ENCODE measurements at regions not wholly inside any gene's neighbourhood (a gene's known extent, or its start where the extent isn't known, plus 50 kb on each side); places are given as distances from the start of the nearest gene placed in this dataset.

DNA sequence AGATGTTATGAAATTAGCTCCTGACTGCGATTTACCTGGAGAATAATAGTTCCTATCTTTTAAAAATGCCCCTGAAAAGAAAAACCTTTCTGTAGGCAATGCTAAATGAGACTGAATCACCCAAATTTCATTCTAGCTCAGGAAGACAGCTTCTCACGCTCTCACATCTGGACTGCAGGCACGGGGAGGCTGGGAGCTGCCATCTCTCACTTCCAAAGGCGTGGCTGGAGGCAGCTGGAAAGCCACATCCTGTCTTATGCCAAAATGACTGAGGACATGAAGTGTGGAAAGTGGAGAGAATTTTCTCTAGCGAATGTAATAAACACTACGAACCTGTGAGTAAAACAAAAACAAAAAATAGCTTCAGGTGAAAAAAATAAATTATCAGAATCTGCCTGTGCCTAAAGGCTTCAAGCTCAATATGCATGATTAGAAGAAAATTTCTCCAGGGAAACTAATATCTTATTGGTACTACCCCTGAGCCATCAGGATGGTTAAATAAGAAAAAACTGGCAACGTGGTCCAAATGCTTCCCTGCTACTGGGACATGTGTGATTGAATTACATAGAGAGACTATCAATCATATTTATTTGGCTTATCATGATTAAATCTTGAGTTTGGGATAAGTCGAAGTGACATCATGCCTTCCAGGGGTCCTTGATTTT is 58.1 kb upstream of the UBL3 start:
- Histone ChIP-seq H3K9me3 (ENCODE audit: insufficient read depth in 2 of 2, low read depth in 1 of 2, low read length in 1 of 2) (no peaks in the 10 kb centered on the region), H3K36me3 (ENCODE audit: control insufficient read depth in 2 of 4, insufficient read depth in 4 of 4, low read length in 3 of 4) (no peaks in the 10 kb centered on the region), H2BK15ac (ENCODE audit: low read length) (no peak overlapping the region), H4K8ac (ENCODE audit: extremely low read depth, insufficient read depth, low read length) (no peak overlapping the region), H3K4me3 (ENCODE audit: extremely low read depth in 1 of 4, insufficient read depth in 2 of 4, low read depth in 3 of 4, low read length in 4 of 4) (no peak overlapping the region), H3K23me2 (ENCODE audit: low read depth, low read length) (no peaks in the 10 kb centered on the region), H4K20me1 (replicated peaks in 1 of 2; ENCODE audit: control insufficient read depth in 1 of 2, insufficient read depth in 2 of 2, low read length in 2 of 2) (no peaks in the 10 kb centered on the region), H3K27ac (ENCODE audit: low read depth, low read length) (no peak overlapping the region), H3K56ac (replicated peaks; ENCODE audit: insufficient read length, low read depth, low read length) (no peak overlapping the region), H2AFZ (ENCODE audit: low read length) (no peak overlapping the region), H3K79me2 (ENCODE audit: control insufficient read depth in 1 of 2, insufficient read depth in 2 of 2, low read length in 2 of 2) (no peaks in the 10 kb centered on the region), H3K79me1 (ENCODE audit: low read depth, low read length) (no peaks in the 10 kb centered on the region), H3K4me2 (ENCODE audit: insufficient read depth in 1 of 2, low read depth in 2 of 2, low read length in 2 of 2) (no peak overlapping the region), H3K4ac (replicated peaks; ENCODE audit: insufficient read length, low read depth, low read length) (no peak overlapping the region), H3K23ac (ENCODE audit: insufficient read length) (no peak overlapping the region), H3K27me3 (replicated peaks in 1 of 4; ENCODE audit: control insufficient read depth in 3 of 4, extremely low read depth in 1 of 4, insufficient read depth in 3 of 4, low read length in 3 of 4) (no peaks in the 10 kb centered on the region), H4K91ac (replicated peaks; ENCODE audit: insufficient read length, low read length) (no peak overlapping the region), H3K9ac (replicated peaks in 1 of 4; ENCODE audit: extremely low read depth in 1 of 4, low read depth in 3 of 4, low read length in 3 of 4) (no peak overlapping the region), H3K14ac (ENCODE audit: insufficient read length) (no peak overlapping the region), H2BK20ac (ENCODE audit: low read length) (no peak overlapping the region), H2AK5ac (ENCODE audit: low read depth, low read length) (no peak overlapping the region), H4K5ac (ENCODE audit: insufficient read length, low read depth, low read length) (no peak overlapping the region), H2BK5ac (ENCODE audit: low read depth, low read length) (no peak overlapping the region), H3K4me1 (replicated peaks in 1 of 4; ENCODE audit: control insufficient read depth in 3 of 4, insufficient read depth in 4 of 4, low read length in 3 of 4) (no peaks in the 10 kb centered on the region), H3K18ac (ENCODE audit: extremely low read depth, low read length) (no peak overlapping the region), H2BK120ac (replicated peaks; ENCODE audit: low read depth, low read length) (no peak overlapping the region), H2BK12ac (ENCODE audit: low read depth, low read length) (no peak overlapping the region)
- POLR2A ChIA-PET (ENCODE audit: partially characterized antibody) = interaction anchor here (1.5 kb wide), 1 partner anchor 24 kb away, joined by 4 read pairs; no protein-coding TSS in a partner anchor
- 86% methylated on average over 8 of the region's 8 CpGs; no CpG with 5 or more reads in 1 of the 2 experiments for WGBS, 2 experiments (ENCODE audit: extremely low coverage in 1 of 2, insufficient coverage in 1 of 2, insufficient read length in 1 of 2, insufficient replicate concordance in 2 of 2, low coverage in 1 of 2, low lambda C conversion rate in 2 of 2, missing lambda C conversion rate in 1 of 2)
- DNase-seq (ENCODE audit: low read depth in 1 of 2, low spot score in 2 of 2) (no peak), FAIRE-seq (no peak)
- CTCF ChIA-PET (ENCODE audit: partially characterized antibody) = interaction anchor here (1.3 to 2.2 kb wide), 4 partner anchors 12 to 138 kb away, joined by 4 to 12 read pairs (median 5); no protein-coding TSS in a partner anchor
- no peak for TF ChIP-seq KDM5A (IDR thresholded peaks at IDR 0.05; ENCODE audit: low read length)
- TF ChIP-seq NANOG (IDR thresholded peaks at IDR 0.05; ENCODE audit: insufficient read depth, low read depth, low read length, poor library complexity, severe bottlenecking) = no peak
- TF ChIP-seq ZNF274 (IDR thresholded peaks at IDR 0.05; ENCODE audit: borderline replicate concordance, extremely low read depth, low read length) = no peak
- TF ChIP-seq CREB1 (IDR thresholded peaks at IDR 0.05) = no peak
- no peak for TF ChIP-seq YY1 (IDR thresholded peaks at IDR 0.05; ENCODE audit: low read depth, low read length)
- no peak for TF ChIP-seq RFX5 (IDR thresholded peaks at IDR 0.05; ENCODE audit: borderline replicate concordance, low read depth, low read length)
- TF ChIP-seq, protein P1, sequence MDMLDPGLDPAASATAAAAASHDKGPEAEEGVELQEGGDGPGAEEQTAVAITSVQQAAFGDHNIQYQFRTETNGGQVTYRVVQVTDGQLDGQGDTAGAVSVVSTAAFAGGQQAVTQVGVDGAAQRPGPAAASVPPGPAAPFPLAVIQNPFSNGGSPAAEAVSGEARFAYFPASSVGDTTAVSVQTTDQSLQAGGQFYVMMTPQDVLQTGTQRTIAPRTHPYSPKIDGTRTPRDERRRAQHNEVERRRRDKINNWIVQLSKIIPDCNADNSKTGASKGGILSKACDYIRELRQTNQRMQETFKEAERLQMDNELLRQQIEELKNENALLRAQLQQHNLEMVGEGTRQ (IDR thresholded peaks at IDR 0.05; ENCODE audit: low read length) = no peak
- TF ChIP-seq JUND (IDR thresholded peaks at IDR 0.05; ENCODE audit: low read length) = no peak
- no peak for TF ChIP-seq SAP30 (IDR thresholded peaks at IDR 0.05; ENCODE audit: insufficient read depth, insufficient replicate concordance, low read length)
- no peak for TF ChIP-seq NRF1 (IDR thresholded peaks at IDR 0.05; ENCODE audit: low read depth, low read length)
- TF ChIP-seq RAD21 (IDR thresholded peaks at IDR 0.05 in 1 of 2, conservative IDR thresholded peaks at IDR 0.05 in 1 of 2; ENCODE audit: low read depth in 2 of 2, low read length in 2 of 2) = no peak
- TF ChIP-seq EZH2 (IDR thresholded peaks at IDR 0.05; ENCODE audit: low read depth, low read length, severe bottlenecking) = no peak
